GM18907 (cell line): ENCODE measurements at regions not wholly inside any gene's neighbourhood (a gene's known extent, or its start where the extent isn't known, plus 50 kb on each side); places are given as distances from the start of the nearest gene placed in this dataset.
A peak's percentile ranks its signal among the peaks of the same experiment; 100 is the strongest.

ENCODE experiments used
- ATAC-seq: cut with Tn5 transposase; IDR thresholded peaks from one replicate; pipeline ENCODE4 v1.9.1; 2021; ENCODE audit warnings: mild to moderate bottlenecking, moderate library complexity; ENCODE audit not compliant: unreplicated experiment

- no peak for ATAC-seq
Observed at GRCh38 chr7:17155529-17155928, 142.9 kb upstream of the AHR start.

DNA sequence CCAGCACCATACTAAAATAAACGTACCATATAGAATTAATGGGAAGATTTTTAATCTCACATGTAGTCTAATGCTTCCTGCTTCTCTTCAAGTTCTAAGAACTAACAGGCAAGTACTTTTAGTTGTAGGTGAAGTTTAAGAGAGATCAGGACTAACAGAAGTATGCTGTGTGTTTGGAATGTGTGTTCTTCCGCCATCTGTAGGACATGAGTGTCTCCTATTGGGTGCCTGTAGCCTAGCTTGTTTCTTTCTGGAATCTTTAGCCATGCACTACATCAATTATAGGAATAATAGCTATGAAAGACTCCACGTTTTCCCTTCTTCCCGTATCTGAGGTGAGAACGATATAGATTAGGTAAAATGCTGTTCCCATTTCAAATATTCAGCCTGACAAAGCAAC, 140.2 kb upstream of the AHR start:
- ATAC-seq, result no peak

DNA sequence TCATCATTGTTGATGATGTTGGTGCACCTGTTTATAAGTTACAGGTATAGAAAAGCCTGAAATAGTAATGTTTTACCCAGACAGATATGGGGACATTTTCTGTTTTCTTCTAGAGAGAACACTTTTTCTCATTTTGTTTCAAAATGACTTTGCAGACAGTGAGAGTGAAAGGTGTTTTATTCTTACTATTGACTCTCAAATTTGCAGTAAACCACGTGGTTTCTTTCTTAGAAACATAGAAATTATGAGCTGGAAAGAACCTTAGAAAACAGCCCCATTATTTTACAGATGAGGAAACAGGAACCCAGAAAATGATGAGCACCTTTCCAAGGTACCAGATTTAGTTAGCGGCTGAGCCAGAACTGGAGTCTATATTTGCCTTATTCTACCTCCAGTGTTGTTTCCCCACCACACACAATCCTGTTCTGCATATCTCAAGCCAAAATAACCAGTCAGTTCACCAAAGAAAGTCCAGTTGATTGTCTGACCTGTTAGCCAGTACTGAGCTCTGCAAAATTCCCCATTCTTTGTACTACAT, 138.9 kb upstream of the AHR start:
- peak; percentile 84 for ATAC-seq

DNA sequence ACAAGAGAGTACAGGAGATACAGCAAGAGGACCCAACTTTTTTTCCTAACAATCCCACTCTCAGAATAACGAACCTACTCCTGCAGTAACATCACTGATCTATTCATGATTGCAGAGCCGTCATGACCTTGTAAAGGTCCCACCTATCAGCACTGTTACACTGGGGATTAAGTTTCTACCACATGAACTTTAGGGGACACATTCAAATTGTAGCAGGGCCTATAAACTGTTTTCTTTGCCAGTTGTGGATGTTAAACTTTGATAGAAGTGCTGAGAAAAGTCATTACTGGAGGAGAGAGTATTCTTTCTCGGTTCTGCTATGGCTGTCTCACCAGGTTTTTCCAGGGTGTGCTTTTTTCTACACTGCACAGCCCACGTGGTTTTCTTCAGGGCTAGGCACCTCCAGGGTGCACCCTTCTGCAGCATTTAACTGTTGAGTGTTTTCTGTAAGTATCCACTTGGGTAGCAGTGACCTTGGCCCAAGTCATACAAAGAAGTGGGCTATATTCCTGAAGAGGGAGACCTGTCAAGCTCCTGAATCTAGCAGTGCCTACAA, 131.6 kb upstream of the AHR start:
- ATAC-seq, result peak; percentile 96

DNA sequence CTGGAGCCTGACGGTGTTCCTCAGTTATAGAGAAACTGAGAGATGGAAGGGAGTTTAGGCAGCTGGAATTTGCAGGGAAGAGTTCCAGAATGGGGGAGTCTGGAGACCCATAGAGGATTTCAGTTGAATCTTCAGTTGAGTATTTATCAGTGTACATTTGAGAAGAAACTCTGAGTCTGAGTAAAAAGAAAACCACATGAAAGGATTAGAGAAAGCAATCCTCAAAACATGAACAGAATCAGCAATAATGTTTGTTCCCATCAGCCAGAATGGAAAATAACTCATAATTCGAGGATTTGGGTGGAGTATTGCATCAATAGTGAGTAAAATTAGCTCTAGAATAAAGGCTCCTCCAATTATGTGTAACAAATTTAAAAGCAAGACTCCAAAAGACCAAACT, 130.0 kb upstream of the AHR start:
- no peak for ATAC-seq

- ATAC-seq, result no peak
Observed at GRCh38 chr7:17171427-17171826, 127.0 kb upstream of the AHR start.

- no peak for ATAC-seq
Observed at GRCh38 chr7:17176371-17177032, 122.0 kb upstream of the AHR start.

DNA sequence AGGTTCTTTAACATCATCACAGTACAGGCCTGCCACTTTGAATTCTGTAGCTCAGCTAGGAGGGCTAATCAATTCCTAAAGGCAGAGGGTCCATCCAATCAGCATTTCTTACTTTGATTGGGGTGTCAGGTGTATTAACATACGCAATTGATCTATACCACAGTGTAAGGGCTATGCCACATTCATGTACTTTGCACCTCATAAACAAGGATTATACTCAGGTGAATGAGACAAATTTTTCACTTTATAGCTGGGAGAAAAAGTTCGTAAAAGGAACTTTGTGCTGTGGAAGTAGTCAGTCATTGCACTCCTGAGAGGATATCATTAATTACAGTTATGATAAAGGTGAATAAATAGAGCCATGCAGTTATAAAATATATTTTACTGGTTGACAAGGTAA, 119.9 kb upstream of the AHR start:
- no peak for ATAC-seq

DNA sequence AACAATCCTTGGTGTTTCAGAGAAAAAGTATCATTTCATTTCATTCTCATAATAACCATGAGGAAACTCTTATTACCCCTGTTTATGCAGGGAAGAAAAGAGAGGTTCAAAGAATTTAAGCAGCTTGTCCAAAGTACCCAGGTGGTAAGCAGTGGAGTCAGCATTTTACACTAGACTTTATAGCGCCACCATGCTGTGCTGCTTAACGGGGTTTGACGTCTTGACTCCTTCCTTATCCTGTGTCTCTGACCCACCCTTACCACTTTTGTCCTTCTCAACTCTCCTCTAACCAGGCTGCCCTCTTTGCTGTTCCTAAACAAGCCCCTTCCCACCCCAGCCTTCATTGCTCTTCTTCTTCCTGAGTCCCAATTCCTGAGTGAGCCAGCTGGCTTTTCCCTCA, 117.0 kb upstream of the AHR start:
- ATAC-seq, result no peak

DNA sequence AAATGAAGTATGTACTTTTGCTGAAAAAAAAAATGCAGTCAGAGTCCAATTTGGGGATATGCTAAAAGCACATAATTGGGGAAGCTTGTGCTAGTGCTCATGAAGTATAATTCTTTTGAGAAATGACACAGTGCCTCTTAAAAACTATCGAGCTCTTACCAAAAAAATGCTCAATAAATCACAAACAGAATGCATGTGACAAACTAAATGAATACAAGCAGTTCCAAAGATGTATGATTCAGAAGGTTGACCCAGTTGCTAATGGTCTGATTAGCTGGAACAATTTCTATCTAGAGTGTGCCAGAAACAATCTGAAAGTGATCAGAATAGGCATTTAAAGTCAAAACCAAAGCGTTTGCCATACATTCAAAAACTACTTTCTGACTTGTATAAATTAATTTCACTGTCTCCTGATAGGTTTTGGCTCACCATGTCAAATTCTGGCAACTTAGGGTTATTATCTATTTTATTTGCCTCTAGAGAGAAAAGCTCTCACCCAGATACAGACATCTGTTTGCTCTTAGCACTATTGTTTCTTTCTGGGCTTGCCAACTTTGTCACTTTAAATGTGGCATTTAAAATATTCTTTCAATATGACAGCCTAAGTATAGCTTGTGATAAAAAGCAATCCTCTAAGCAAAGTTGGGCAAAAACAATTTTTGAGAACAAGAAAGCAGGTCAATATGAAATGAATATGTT, 114.7 kb upstream of the AHR start:
- no peak for ATAC-seq

GRCh38 chr7:17184805-17185689, 113.4 kb upstream of the AHR start:
- ATAC-seq, result peak; percentile 35

DNA sequence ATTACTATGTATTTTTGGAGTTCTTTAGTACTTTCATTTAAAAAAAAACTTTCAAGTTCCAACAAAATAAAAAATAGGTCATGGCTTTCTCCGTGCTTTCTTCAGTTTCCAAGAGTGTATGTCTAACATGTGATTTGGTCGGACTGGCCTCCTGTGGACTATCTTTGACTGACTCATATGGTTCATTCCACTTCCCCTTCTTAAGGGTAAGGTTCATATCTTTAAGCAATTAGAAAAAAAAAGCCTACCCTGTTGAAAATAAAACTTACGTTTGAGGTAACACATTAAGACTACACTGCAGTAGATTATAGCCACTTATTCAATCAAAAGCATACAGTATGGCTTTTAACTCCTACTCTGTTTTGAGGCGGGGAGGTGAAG, 112.8 kb upstream of the AHR start:
- peak; percentile 99 for ATAC-seq

GRCh38 chr7:17186745-17187530, 111.5 kb upstream of the AHR start:
- no peak for ATAC-seq

GRCh38 chr7:17194656-17195055, 103.8 kb upstream of the AHR start:
- ATAC-seq, result no peak

DNA sequence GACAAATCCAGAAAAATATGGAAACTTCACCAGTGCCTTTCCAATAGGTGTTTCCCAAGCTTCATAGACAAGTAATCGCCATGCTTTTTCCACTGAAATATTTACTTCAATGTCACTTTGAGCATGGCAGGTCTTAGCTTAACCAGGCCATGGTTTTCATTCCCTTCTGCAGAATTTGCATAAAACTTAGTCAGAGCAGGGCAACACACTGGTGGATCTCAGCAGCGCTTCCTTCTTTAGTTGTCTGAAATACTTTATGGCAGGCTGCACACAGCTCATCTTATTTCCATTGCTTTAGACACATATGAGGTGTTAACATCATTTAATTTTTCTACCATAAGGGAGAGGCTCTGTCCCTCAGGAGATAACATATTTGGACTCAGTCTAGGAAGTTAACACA, 102.9 kb upstream of the AHR start:
- peak; percentile 87 for ATAC-seq

DNA sequence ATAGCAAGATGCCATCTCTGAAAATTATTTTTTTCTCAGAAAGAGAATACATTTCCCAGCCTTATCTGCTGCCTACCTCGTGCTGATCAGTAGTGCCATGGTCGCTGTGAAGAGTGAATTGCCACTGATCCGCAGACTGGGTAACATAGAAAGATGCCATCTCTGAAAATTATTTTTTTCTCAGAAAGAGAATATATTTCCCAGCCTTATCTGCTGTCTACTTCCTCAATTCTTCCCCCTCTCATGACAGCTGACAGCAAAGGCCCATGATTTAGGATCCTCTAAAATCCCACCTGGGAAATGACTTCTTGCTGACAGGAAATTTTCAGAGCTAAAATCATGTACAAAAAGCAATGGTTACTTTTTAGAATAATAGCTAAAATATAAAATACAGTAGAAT, 92.5 kb upstream of the AHR start:
- ATAC-seq, result no peak

GRCh38 chr7:17206349-17206905, 92.0 kb upstream of the AHR start:
- ATAC-seq, result peak; percentile 85

DNA sequence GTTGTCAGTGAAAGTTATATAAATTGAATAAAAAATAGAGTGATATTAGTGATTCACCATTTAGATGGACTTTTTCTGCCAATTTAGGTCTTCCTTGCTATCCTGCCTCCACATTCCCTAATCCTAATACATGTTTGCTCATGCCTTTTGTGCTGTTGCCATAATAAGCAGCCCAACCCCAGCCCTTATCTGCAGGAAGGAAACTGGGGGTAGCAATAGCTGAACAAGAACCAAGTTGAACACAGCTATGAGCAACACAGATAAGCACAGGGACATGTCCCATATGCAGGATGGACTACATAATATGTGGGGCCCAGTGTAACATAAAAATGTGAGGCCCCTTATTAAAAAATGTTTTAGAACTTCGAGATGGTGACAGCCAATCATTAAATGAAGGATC, 91.2 kb upstream of the AHR start:
- no peak for ATAC-seq

DNA sequence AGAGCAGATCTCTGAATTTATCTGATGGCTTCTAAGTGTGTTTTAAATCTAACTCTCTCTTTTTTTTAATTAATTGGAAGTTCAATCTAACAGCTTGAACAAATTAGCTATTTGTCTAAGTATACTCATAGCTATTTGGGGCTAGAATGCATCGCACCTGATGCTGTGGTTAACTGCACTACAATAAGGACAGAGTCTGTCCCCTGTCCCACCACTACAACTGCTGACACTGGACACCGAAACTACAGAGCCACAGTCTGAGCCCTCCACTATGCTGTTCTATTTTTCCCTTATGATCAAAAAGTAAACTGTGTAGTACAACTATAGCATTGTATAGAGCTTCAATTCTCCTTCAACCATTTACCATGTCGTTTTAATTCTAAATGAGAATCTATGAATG, 89.4 kb upstream of the AHR start:
- no peak for ATAC-seq

- no peak for ATAC-seq
Observed at GRCh38 chr7:17211307-17211836, 87.1 kb upstream of the AHR start.
